Sciatic nerve (tissue), 2 donors: ENCODE measurements at regions not wholly inside any gene's neighbourhood (a gene's known extent, or its start where the extent isn't known, plus 50 kb on each side); places are given as distances from the start of the nearest gene placed in this dataset.
"Not testable (repeated sequence)": the region's sequence is repeated elsewhere in the genome, so short reads cannot be mapped to it uniquely, and the experiment has no call there.

Experiments used
- ATAC-seq: fragments of 200-7000 bp; cut with Tn5 transposase; one replicate; pipeline ENCODE4 v1.9.1; 2020; ENCODE audit warnings: mild to moderate bottlenecking, moderate library complexity
- DNase-seq: peaks from one replicate; pipeline ENCODE4 v3.0.0-alpha.2; 2020; ENCODE audit warnings: low spot score
- intact Hi-C: fragments of 100-400 bp; cut with DNase I; formaldehyde crosslinking; loops from one replicate; pipeline ENCODE4 v1.14.2; 2022
- donor health status: DM: no; HTN: no; CAD: no.
- donor health status: DM: no; HTN: no; CAD: no.

DNA sequence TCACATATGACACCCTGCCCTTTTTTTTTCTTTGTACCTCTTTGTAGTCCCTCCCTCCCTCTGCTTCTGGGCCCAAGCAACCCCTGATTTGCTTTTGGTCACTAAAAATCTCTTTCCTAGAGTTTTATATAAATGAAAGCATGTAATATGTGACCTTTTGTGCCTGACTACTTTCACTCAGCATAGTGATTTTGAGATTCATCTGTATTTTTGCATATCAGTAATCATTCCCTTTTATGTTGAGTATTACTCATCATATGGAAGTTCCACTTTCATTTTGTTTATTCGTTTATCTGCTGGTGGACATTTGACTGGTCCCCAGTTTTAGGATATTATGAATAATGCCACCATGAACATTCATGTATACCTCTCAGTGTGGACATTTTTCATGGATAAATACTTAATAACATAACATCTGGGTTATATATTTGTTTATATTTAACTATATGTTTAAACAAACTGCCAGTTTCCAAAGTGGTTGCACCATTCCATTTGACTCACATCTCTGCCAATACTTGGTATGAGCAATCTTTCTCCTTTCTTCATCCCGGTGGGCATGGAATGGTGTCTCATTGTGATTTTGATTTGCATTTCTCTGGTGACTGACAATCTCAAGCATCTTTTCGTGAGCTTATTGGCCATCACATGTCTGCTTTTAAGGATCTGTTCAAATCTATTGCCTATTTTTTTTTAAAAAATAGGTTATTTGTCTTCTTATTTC is 115.7 kb upstream of the S1PR3 start:
- ATAC-seq (no peak), DNase-seq (no peak)
- intact Hi-C loops, result no loop called here

DNA sequence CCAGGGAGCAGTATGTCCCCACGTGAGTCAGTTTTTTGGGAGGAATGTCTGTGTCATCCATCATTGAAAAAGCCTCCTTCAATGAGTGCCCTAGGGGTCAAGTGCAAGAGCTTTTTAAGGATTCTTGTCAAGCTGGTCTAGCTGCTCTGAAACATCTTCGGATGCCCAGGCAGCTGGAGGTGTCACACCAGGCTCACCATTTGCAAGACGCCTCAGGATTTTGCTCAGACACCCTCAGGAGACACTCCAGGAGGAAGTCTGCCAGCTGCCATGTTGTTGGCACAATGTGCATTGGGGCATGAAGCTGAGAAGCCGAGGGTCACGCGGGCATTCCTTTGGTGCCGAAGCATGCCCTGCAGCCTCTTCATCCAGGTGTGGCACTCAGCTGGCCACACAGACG is 111.1 kb upstream of the S1PR3 start:
- ATAC-seq (no peak), DNase-seq (no peak)
- intact Hi-C loops, result no loop called here

- intact Hi-C loops, DNase-seq, ATAC-seq: not testable (repeated sequence)
These were observed 107.0 kb upstream of the S1PR3 start for GRCh38 chr9:88884291-88884690.

GRCh38 chr9:88886762-88887161 is 104.5 kb upstream of the S1PR3 start:
- DNase-seq, intact Hi-C loops, ATAC-seq: not testable (repeated sequence)

GRCh38 chr9:88889386-88889785 is 101.9 kb upstream of the S1PR3 start:
- intact Hi-C loops, result no loop called here
- no peak for ATAC-seq

GRCh38 chr9:88890546-88890945 is 100.7 kb upstream of the S1PR3 start:
- ATAC-seq (no peak), DNase-seq (no peak)
- intact Hi-C loops, result no loop called here

More at GRCh38 chr9:88889386-88889785, 101.9 kb upstream of the S1PR3 start:
- DNase-seq, result no peak

DNA sequence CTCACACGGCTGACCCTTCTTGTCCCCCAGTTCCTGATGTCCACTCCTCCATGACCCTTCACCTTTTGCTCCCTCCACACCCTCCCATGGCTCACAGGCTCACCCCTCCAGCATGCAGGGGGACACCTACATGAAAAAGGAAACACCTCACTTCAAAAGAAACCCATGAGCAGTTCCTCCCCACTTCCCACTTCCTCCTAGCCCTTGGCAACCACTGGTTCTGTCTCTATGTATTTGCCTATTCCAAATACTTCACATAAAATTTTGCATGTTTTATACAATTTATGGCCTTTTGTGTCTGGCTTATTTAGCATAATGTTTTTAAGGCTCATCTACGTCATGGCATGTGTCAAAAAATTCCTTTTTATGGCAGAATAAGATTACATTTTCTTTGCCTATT is 100.2 kb upstream of the S1PR3 start:
- no peak for ATAC-seq
- intact Hi-C loops, result no loop called here
- no peak for DNase-seq

DNA sequence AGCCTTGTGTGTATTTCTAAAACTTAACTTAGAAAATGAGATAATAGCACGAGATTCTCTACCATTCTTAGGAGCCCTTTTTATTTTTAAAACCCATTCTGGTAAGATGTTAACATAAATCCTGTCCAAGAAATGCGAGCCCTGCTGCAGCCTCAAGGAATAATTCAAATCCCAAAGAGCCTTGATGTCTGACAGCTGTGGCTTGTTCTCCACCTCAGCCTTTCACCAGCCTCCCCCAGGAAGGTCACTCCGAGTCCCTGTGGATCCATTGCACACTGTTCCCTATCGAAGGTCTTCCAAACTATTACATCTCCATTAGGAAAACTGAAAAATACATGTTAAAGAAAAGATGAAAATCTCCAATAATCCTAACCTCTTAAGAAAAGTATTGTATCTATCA is 98.5 kb upstream of the S1PR3 start:
- intact Hi-C loops, result no loop called here

GRCh38 chr9:88897081-88897480 is 94.2 kb upstream of the S1PR3 start:
- intact Hi-C loops, result no loop called here
- ATAC-seq, result no peak
- no peak for DNase-seq

More for the DNA sequence above, 98.5 kb upstream of the S1PR3 start:
- no peak for DNase-seq
- ATAC-seq, result no peak

- intact Hi-C loops, result no loop called here
- no peak for ATAC-seq
These were observed 93.1 kb upstream of the S1PR3 start for GRCh38 chr9:88898039-88898720.

DNA sequence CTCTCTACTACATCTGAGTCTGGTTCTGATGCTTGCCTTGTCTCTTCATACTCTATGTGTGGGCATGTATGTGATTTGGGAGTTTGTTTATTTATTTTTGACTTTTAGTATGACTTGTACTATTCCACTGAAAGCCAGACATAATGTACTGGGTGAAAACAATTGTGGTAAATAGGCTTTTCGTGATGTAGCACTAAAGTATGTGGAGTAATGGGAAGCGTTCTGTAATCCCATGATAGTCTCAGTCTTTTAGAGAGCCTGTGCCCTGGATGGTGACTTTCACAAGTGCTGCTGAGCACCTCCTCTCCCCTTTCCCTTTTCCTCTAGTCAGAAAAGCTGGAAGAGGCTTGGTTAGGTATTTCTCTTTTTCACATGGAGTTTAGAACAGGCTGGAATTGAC is 85.8 kb upstream of the S1PR3 start:
- intact Hi-C loops, result no loop called here
- DNase-seq (no peak), ATAC-seq (no peak)

More at GRCh38 chr9:88898039-88898720, 93.1 kb upstream of the S1PR3 start:
- DNase-seq, result no peak

DNA sequence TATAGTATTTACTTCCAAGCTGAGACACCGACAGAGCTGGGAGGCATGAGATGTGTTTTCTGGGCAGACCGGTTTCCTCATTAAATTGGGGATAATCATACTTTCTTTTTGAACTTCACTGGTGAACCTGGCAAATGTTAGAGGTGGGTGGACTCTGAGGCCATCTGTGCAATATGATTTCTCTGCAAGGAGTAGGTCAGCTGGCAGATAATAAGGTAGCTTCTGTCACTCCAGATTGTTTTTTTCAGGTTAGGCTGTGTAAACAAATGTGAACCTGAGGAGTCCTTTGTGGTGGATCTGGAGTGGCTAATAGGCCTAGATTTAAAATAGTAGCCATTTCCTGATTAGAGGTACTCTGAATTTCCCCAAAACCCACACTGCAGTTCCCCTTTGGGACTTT is 75.4 kb upstream of the S1PR3 start:
- intact Hi-C loops, result no loop called here
- DNase-seq, result no peak
- no peak for ATAC-seq

DNA sequence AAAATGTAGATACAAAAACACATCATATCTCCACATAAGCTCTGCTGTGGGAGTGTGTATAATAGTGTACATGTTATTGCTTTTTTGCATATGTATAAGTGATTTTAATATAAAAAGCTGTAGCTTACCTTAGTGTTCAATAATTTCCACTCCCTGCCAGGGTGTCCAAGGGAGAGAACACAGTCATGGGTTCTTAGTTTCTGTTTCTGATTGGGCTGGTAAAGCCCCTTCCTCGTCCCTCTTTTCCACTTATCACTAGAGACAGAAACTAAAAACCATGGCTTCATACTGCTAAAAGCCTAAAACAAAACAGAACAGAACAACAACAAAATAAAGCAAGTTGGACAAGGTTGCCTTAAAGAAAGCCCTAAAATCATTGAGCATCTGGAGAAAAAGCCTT is 74.4 kb upstream of the S1PR3 start:
- ATAC-seq, result no peak
- no peak for DNase-seq
- intact Hi-C loops, result no loop called here

DNA sequence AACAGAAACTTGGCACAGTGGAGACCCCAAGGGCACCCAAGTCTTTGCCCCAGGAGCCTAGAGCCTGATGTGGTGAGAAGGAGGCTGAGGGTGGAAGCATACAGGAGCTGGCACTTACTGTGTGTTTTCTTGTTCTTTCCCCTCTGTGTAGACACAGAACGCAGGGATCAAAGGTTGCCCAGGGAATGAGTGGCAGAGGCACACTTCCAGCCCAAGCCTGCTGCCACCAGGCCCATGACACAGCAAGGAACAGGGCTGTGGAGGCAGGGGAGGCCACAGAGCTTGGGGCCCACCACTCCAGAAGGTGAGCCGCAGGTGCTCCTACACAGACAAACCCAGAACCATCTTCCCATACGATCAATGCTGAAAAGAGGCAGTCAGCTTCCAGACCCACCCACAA is 73.9 kb upstream of the S1PR3 start:
- DNase-seq, result no peak
- ATAC-seq, result no peak
- intact Hi-C loops, result no loop called here

- DNase-seq, ATAC-seq, intact Hi-C loops: not testable (repeated sequence)
These were observed 72.7 kb upstream of the S1PR3 start for GRCh38 chr9:88918537-88918936.

- intact Hi-C loops, result no loop called here
- ATAC-seq, result no peak
These were observed 70.6 kb upstream of the S1PR3 start for GRCh38 chr9:88920645-88921044.

GRCh38 chr9:88922091-88922490 is 69.2 kb upstream of the S1PR3 start:
- DNase-seq, result no peak
- no peak for ATAC-seq
- intact Hi-C loops, result no loop called here

More at GRCh38 chr9:88920645-88921044, 70.6 kb upstream of the S1PR3 start:
- no peak for DNase-seq

DNA sequence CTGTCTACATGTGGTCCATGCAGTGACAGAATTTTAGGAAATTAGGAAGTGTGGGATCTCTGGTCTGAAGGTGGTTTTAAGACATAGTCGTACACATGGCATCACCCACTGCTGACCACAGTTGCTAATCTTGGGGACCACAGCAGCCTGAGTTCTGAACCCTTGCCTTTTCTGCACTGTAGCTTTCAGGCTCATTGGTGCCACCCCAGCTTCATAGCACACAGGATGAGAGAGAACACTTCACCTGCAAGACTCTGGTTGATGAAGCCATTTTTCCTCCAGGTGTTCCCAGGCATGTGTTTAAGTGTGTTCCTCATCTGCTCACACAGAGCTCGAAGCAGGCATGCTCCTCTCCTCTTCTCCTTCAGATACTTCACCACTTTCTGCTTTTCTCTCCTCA is 68.2 kb upstream of the S1PR3 start:
- intact Hi-C loops, result no loop called here
- ATAC-seq, result no peak
- no peak for DNase-seq

GRCh38 chr9:88923653-88924288 is 67.5 kb upstream of the S1PR3 start:
- DNase-seq, result no peak
- ATAC-seq, result peak; percentile 40
- intact Hi-C loops, result no loop called here

GRCh38 chr9:88925481-88925880 is 65.8 kb upstream of the S1PR3 start:
- no peak for ATAC-seq
- intact Hi-C loops, result no loop called here
- no peak for DNase-seq
